MM.1S (cell line): ENCODE measurements at regions not wholly inside any gene's neighbourhood (a gene's known extent, or its start where the extent isn't known, plus 50 kb on each side); places are given as distances from the start of the nearest gene placed in this dataset.
A peak's percentile ranks its signal among the peaks of the same experiment; 100 is the strongest.

Source experiments
- DNase-seq: peaks from one replicate; pipeline ENCODE4 v3.0.0-alpha.2; 2015
- H2AFZ ChIP-seq: fragments of 300-600 bp; sonication (generic); 2 replicates; pipeline ENCODE4 v1.6.0; 2016; ENCODE audit warnings: antibody characterized with exemption, low read length
- H3F3A ChIP-seq: fragments of 300-600 bp; sonication (generic); 2 replicates; pipeline ENCODE4 v1.6.1; 2016; ENCODE audit warnings: mild to moderate bottlenecking, antibody characterized with exemption, low read length, moderate library complexity, mixed read lengths; ENCODE audit not compliant: insufficient read depth
- H3K27ac ChIP-seq: fragments of 300-600 bp; sonication (generic); 2 replicates; pipeline ENCODE4 v1.5.1; 2016; ENCODE audit warnings: mild to moderate bottlenecking, low read length
- H3K27me3 ChIP-seq: fragments of 300-600 bp; sonication (generic); replicated peaks from 2 replicates; pipeline ENCODE4 v1.6.0; 2016; ENCODE audit warnings: low read length; ENCODE audit not compliant: insufficient read depth
- H3K36me3 ChIP-seq: fragments of 300-600 bp; sonication (generic); replicated peaks from 2 replicates; pipeline ENCODE4 v1.6.1; 2016; ENCODE audit warnings: mild to moderate bottlenecking, low read length, mixed read lengths; ENCODE audit not compliant: insufficient read depth
- H3K4me1 ChIP-seq: fragments of 300-600 bp; sonication (generic); 2 replicates; pipeline ENCODE4 v1.6.1; 2016; ENCODE audit warnings: low read length, mixed read lengths
- H3K4me2 ChIP-seq: fragments of 300-600 bp; sonication (generic); 2 replicates; pipeline ENCODE4 v1.6.0; 2016; ENCODE audit warnings: low read depth, low read length
- H3K4me3 ChIP-seq: fragments of 300-600 bp; sonication (generic); 2 replicates; pipeline ENCODE4 v1.5.1; 2016; ENCODE audit warnings: low read length, mixed read lengths
- H3K79me2 ChIP-seq: fragments of 300-600 bp; sonication (generic); 2 replicates; pipeline ENCODE4 v1.6.1; 2016; ENCODE audit warnings: mixed run types, low read length, mixed read lengths
- H3K9ac ChIP-seq: fragments of 300-600 bp; sonication (generic); 2 replicates; pipeline ENCODE4 v1.6.1; 2016; ENCODE audit warnings: low read length, mixed read lengths
- H3K9me2 ChIP-seq: fragments of 300-600 bp; sonication (generic); replicated peaks from 2 replicates; pipeline ENCODE4 v1.6.1; 2016; ENCODE audit warnings: mild to moderate bottlenecking, low read length, mixed read lengths; ENCODE audit not compliant: insufficient read depth
- H3K9me3 ChIP-seq: fragments of 300-600 bp; sonication (generic); replicated peaks from 2 replicates; pipeline ENCODE4 v1.6.1; 2016; ENCODE audit warnings: mild to moderate bottlenecking, low read length, mixed read lengths; ENCODE audit not compliant: insufficient read depth
- H4K20me1 ChIP-seq: fragments of 300-600 bp; sonication (generic); 2 replicates; pipeline ENCODE4 v1.6.1; 2016; ENCODE audit warnings: mild to moderate bottlenecking, low read length, moderate library complexity, mixed read lengths; ENCODE audit not compliant: insufficient read depth
- EZH2 ChIP-seq: fragments of 300-600 bp; sonication (generic); optimal IDR thresholded peaks from 2 replicates; pipeline ENCODE3; 2017; ENCODE audit warnings: low read depth, mild to moderate bottlenecking, antibody characterized with exemption, low read length, mixed read lengths
- EZH2phosphoT487 ChIP-seq: fragments of 300-600 bp; sonication (generic); IDR thresholded peaks from 2 replicates; pipeline ENCODE4 v1.6.1; 2018; ENCODE audit warnings: antibody characterized with exemption, low read length
- TF ChIP-seq, protein P1 (sequence below): fragments of 300-600 bp; sonication (generic); IDR thresholded peaks from 2 replicates; pipeline ENCODE4 v1.5.1; 2016; ENCODE audit warnings: antibody characterized with exemption, low read length, mixed read lengths

DNA sequence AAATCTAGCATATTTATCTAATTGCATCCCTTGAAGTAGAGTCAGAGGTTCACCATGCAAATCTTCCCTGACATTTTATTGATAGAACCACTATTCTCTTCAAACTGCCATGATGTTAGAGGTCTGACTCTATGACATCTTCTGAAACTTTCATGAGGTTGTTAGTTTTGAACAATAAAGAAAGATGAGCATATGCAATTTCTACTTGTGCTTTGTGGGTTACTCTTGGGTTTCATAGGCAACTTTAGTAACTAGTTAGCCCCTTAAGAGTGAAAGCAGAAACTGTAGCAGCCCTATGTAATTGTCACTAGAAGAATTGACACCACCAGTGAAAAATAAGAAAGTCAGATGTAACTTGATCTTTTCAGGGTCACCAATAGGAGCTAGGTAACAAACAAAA lies 53.1 kb upstream of the ZEB2 start:
- H3K36me3 ChIP-seq, result no peaks in the 10 kb centered on the region
- no peak overlapping the region for H2AFZ ChIP-seq
- no peaks in the 10 kb centered on the region for H4K20me1 ChIP-seq
- H3F3A ChIP-seq, result no peaks in the 10 kb centered on the region
- H3K4me3 ChIP-seq, result no peak overlapping the region
- TF ChIP-seq, protein P1, sequence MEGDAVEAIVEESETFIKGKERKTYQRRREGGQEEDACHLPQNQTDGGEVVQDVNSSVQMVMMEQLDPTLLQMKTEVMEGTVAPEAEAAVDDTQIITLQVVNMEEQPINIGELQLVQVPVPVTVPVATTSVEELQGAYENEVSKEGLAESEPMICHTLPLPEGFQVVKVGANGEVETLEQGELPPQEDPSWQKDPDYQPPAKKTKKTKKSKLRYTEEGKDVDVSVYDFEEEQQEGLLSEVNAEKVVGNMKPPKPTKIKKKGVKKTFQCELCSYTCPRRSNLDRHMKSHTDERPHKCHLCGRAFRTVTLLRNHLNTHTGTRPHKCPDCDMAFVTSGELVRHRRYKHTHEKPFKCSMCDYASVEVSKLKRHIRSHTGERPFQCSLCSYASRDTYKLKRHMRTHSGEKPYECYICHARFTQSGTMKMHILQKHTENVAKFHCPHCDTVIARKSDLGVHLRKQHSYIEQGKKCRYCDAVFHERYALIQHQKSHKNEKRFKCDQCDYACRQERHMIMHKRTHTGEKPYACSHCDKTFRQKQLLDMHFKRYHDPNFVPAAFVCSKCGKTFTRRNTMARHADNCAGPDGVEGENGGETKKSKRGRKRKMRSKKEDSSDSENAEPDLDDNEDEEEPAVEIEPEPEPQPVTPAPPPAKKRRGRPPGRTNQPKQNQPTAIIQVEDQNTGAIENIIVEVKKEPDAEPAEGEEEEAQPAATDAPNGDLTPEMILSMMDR, result no peak
- no peak for TF ChIP-seq EZH2
- no peak for TF ChIP-seq EZH2phosphoT487
- H3K27me3 ChIP-seq, result no peaks in the 10 kb centered on the region
- no peak overlapping the region for H3K9ac ChIP-seq
- H3K9me3 ChIP-seq, result no peaks in the 10 kb centered on the region; the same call in 1 of the 2 replicates
- no peak overlapping the region for H3K4me2 ChIP-seq
- no peaks in the 10 kb centered on the region for H3K4me1 ChIP-seq
- H3K79me2 ChIP-seq, result no peaks in the 10 kb centered on the region
- H3K27ac ChIP-seq, result no peak overlapping the region
- peak; percentile 41 for DNase-seq
- H3K9me2 ChIP-seq, result no peaks in the 10 kb centered on the region

DNA sequence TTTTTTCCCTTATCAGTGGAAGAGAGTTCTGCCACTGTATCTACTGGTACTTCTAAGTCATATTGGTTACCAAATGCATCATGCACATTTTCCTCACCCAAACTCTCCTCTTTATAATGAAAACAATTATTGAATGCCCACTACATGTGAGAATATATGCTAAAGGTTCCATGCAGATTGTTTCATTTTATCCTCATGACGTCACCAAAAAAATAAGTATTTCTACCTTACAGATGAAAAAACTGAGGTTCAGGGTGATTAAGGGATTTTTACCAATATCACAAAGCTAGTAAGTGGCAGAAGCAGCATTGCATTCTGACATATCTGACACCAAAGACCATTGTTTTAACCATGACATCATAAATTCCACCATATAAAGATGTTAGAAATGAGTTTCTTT lies 51.9 kb upstream of the ZEB2 start:
- H3K4me3 ChIP-seq, result no peak overlapping the region
- no peak overlapping the region for H3K27ac ChIP-seq
- no peaks in the 10 kb centered on the region for H3K36me3 ChIP-seq
- no peak for DNase-seq
- H3K4me2 ChIP-seq, result no peak overlapping the region
- no peaks in the 10 kb centered on the region for H3K4me1 ChIP-seq
- no peaks in the 10 kb centered on the region for H3K9me3 ChIP-seq
- no peaks in the 10 kb centered on the region for H3F3A ChIP-seq
- no peaks in the 10 kb centered on the region for H4K20me1 ChIP-seq
- H3K27me3 ChIP-seq, result 0 out of 2 replicates have a peak, but pooled peaks cover 4% of the 10 kb centered on the region
- no peak overlapping the region for H3K9ac ChIP-seq
- H3K9me2 ChIP-seq, result no peaks in the 10 kb centered on the region
- no peaks in the 10 kb centered on the region for H3K79me2 ChIP-seq
- TF ChIP-seq EZH2phosphoT487 (no peak), EZH2 (no peak)
- TF ChIP-seq, protein P1, result no peak
- no peak overlapping the region for H2AFZ ChIP-seq

DNA sequence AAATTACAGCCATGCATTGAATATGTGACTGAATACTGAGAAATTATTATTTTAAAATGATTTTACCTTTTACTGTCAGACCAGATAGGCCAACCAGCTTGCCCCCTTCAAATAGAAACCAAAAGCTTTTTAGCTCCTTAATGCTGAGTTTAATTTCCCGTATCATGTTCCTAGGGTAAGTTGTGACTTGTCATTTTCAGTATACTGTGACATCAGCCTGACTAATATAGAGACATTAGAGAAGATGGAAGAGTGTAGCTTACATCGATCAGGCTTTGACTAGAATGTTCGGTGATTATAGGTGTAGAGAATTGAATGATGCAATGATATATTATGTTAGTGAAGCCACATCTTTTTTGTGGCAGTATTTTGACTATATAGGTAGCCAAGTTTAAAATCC lies 50.6 kb upstream of the ZEB2 start:
- H3K36me3 ChIP-seq, result no peaks in the 10 kb centered on the region
- no peak overlapping the region for H3K4me3 ChIP-seq
- no peaks in the 10 kb centered on the region for H3K79me2 ChIP-seq
- no peaks in the 10 kb centered on the region for H3K4me1 ChIP-seq
- TF ChIP-seq EZH2phosphoT487, result no peak
- no peak for TF ChIP-seq EZH2
- TF ChIP-seq, protein P1, result no peak
- DNase-seq, result no peak
- H3K27me3 ChIP-seq, result 0 out of 2 replicates have a peak, but pooled peaks cover 4% of the 10 kb centered on the region
- no peaks in the 10 kb centered on the region for H3K9me2 ChIP-seq
- H3K27ac ChIP-seq, result no peak overlapping the region
- H3F3A ChIP-seq, result no peaks in the 10 kb centered on the region
- no peaks in the 10 kb centered on the region for H4K20me1 ChIP-seq
- H2AFZ ChIP-seq, result no peak overlapping the region
- H3K9ac ChIP-seq, result no peak overlapping the region
- no peaks in the 10 kb centered on the region for H3K9me3 ChIP-seq
- H3K4me2 ChIP-seq, result no peak overlapping the region
